ENCODE measurements at regions not wholly inside any gene's neighbourhood (a gene's known extent, or its start where the extent isn't known, plus 50 kb on each side); places are given as distances from the start of the nearest gene placed in this dataset.

- no peak for DNase-seq (ENCODE audit: low read depth)
- no peak overlapping the region for H3K4me3 ChIP-seq (ENCODE audit: low read depth, low read length)
- TF ChIP-seq CTCF (IDR thresholded peaks at IDR 0.05; ENCODE audit: control insufficient read depth, extremely low read depth, insufficient read depth), result no peak
Observed at GRCh38 chr1:228804173-228804572, 68.9 kb downstream of the RHOU start.

- TF ChIP-seq CTCF (IDR thresholded peaks at IDR 0.05; ENCODE audit: control insufficient read depth, extremely low read depth, insufficient read depth), result no peak
- no peak for DNase-seq (ENCODE audit: low read depth)
- no peak overlapping the region for H3K4me3 ChIP-seq (ENCODE audit: low read depth, low read length)
Observed at GRCh38 chr1:228804640-228805413, 69.5 kb downstream of the RHOU start.

- DNase-seq (ENCODE audit: low read depth), result no peak
- no peak for TF ChIP-seq CTCF (IDR thresholded peaks at IDR 0.05; ENCODE audit: control insufficient read depth, extremely low read depth, insufficient read depth)
- H3K4me3 ChIP-seq (ENCODE audit: low read depth, low read length), result no peak overlapping the region
Observed at GRCh38 chr1:228807904-228808605, 72.8 kb downstream of the RHOU start.

GRCh38 chr1:228809621-228810394 is 74.5 kb downstream of the RHOU start:
- TF ChIP-seq CTCF (IDR thresholded peaks at IDR 0.05; ENCODE audit: control insufficient read depth, extremely low read depth, insufficient read depth), result no peak
- H3K4me3 ChIP-seq (ENCODE audit: low read depth, low read length), result no peak overlapping the region
- DNase-seq (ENCODE audit: low read depth), result no peak

GRCh38 chr1:228810395-228810758 is 75.1 kb downstream of the RHOU start:
- DNase-seq (ENCODE audit: low read depth), result no peak
- no peak for TF ChIP-seq CTCF (IDR thresholded peaks at IDR 0.05; ENCODE audit: control insufficient read depth, extremely low read depth, insufficient read depth)
- no peak overlapping the region for H3K4me3 ChIP-seq (ENCODE audit: low read depth, low read length)

GRCh38 chr1:228810878-228811711 is 75.8 kb downstream of the RHOU start:
- TF ChIP-seq CTCF (IDR thresholded peaks at IDR 0.05; ENCODE audit: control insufficient read depth, extremely low read depth, insufficient read depth), result no peak
- no peak overlapping the region for H3K4me3 ChIP-seq (ENCODE audit: low read depth, low read length)
- DNase-seq (ENCODE audit: low read depth), result no peak
